ENCODE measurements at regions not wholly inside any gene's neighbourhood (a gene's known extent, or its start where the extent isn't known, plus 50 kb on each side); places are given as distances from the start of the nearest gene placed in this dataset.
"Not testable (repeated sequence)": the region's sequence is repeated elsewhere in the genome, so short reads cannot be mapped to it uniquely, and the experiment has no call there.

DNA sequence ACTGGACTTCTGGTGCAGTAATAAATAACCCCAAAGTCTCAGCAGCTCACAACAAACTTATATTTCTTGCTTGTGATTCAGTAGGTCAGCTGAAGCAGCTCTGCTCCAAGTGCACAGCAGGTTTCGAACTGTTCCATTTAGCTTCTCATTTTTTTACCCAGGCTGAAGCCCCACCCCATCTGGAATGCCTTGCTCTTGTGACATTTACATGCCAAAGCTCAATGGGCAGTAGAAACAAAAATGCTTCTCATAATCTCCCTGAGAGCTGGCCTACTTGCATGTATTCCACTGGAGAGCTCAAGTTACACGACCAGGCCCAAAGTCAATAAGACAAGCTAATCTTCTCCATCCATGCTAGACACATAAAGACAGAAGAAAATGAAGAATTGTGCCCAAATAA lies 165.2 kb downstream of the HAO1 start:
- H3K4me3 ChIP-seq (ENCODE audit: low read depth, low read length) = no peak overlapping the region
- TF ChIP-seq, protein P1, sequence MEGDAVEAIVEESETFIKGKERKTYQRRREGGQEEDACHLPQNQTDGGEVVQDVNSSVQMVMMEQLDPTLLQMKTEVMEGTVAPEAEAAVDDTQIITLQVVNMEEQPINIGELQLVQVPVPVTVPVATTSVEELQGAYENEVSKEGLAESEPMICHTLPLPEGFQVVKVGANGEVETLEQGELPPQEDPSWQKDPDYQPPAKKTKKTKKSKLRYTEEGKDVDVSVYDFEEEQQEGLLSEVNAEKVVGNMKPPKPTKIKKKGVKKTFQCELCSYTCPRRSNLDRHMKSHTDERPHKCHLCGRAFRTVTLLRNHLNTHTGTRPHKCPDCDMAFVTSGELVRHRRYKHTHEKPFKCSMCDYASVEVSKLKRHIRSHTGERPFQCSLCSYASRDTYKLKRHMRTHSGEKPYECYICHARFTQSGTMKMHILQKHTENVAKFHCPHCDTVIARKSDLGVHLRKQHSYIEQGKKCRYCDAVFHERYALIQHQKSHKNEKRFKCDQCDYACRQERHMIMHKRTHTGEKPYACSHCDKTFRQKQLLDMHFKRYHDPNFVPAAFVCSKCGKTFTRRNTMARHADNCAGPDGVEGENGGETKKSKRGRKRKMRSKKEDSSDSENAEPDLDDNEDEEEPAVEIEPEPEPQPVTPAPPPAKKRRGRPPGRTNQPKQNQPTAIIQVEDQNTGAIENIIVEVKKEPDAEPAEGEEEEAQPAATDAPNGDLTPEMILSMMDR (IDR thresholded peaks at IDR 0.05; ENCODE audit: insufficient read depth, low read depth, low read length) = no peak
- peak; percentile 37 for DNase-seq (ENCODE audit: low read depth)

DNA sequence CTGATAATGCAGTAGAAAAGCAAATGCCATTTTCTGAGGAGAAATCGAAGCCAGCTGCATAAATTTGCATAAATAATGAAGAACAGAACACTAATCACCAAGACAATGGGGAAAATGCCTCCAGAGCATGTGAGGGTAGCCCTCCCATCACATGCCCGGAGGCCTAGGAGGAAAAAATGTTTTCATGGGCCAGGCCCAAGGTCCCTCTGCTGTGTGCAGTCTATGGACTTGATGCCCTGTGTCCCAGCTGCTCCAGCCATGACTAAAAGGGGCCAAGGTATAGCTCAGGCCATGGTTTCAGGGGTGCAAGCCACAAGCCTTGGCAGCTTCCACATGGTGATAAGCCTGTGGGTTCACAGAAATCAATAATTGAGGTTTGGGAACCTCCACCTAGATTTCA lies 164.1 kb downstream of the HAO1 start:
- TF ChIP-seq, protein P1 (IDR thresholded peaks at IDR 0.05; ENCODE audit: insufficient read depth, low read depth, low read length) = no peak
- DNase-seq (ENCODE audit: low read depth) = no peak
- no peak overlapping the region for H3K4me3 ChIP-seq (ENCODE audit: low read depth, low read length)

DNA sequence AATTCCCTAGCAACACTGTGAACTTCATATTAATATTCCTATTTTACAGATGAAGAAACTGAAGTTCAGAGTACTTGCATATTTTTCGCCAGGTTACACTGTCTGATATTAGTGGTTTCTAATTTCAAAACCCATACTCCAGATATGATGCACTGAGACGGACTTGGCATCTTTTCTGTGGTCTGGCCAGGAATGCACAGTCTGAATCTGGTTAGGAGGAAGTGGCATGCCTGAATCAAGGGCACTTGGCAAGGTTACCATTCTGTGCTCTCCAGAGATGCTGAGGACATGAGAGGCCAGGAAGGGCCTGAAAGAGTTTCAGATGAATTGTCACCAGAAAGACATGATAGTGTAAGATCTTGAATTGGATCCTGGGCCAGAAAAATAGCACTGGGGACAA lies 150.1 kb downstream of the HAO1 start:
- TF ChIP-seq, protein P1 (IDR thresholded peaks at IDR 0.05; ENCODE audit: insufficient read depth, low read depth, low read length) = no peak
- no peak for DNase-seq (ENCODE audit: low read depth)
- H3K4me3 ChIP-seq (ENCODE audit: low read depth, low read length) = no peak overlapping the region

DNA sequence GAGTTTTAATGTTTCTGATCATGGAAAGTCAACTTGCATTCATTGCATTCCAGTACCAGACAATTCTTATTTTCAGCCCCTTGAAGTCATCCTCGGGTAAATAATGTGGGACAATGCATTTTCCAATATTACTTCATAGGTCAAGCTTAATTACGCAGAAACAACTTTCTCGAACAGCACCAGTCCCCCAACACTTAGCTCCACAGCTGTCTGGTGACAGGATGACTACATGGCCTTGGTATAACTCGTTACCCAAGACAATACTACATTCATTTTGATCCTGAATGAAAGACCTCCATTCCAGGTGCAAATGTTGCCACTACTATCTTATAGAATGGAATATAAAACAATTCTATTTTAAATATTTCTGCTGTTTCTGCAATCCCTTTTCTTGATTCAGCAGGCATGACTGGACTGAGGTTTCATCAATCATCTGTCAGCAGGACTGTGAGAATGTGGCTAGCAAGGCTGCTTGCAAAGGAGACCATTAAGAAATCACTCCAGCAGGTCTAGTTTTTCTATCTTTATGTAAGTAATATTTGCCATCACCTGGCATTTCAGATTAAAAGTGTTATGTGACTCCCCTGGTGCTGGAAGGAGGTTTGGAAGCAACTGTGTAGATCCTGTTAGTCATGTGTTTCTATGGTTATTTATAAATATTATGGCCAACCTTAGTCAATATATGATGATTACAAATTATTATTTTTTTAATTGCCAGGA lies 147.9 kb downstream of the HAO1 start:
- TF ChIP-seq, protein P1 (IDR thresholded peaks at IDR 0.05; ENCODE audit: insufficient read depth, low read depth, low read length) = no peak
- DNase-seq (ENCODE audit: low read depth) = no peak
- H3K4me3 ChIP-seq (ENCODE audit: low read depth, low read length) = no peak overlapping the region

DNA sequence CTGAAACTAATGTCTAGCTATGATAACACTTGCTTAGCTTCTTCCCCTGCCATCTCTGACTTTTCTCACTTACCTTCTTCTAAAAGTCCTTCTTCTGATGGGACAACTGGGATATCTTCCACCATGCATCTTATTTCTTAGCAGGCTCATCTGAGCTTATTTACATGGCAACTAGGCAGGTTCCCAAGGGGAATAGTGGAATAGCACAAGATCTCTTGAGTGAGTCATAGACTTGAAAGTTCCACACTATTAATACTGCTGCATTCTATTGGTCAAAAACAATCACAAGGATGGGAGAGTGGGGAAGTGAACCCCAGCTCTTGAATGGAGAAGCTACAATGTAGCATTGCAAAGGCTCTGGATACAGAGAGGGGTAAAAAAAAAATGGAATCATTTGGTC lies 142.1 kb downstream of the HAO1 start:
- no peak overlapping the region for H3K4me3 ChIP-seq (ENCODE audit: low read depth, low read length)
- TF ChIP-seq, protein P1 (IDR thresholded peaks at IDR 0.05; ENCODE audit: insufficient read depth, low read depth, low read length) = no peak
- DNase-seq (ENCODE audit: low read depth) = no peak

DNA sequence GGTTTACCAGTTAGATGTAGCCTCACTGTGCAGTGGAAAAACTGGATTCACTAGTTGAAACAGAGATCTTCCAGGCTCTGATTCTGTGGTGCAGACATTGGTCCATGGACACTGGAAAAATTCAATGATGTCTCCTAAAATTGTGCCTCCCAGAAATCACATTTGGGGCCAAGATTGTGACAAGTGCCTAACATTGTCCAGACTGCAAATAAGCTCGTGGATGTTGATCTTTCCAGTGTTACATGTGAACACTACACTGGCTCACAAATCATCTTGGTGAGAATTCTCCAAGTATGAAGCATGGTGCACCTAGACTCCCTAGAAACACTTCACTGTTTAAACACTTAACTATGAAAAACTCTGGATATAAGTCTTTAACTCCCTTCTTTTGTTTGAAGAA lies 140.4 kb downstream of the HAO1 start:
- peak; percentile 8 for DNase-seq (ENCODE audit: low read depth)
- TF ChIP-seq, protein P1 (IDR thresholded peaks at IDR 0.05; ENCODE audit: insufficient read depth, low read depth, low read length) = no peak
- H3K4me3 ChIP-seq (ENCODE audit: low read depth, low read length) = no peak overlapping the region

DNA sequence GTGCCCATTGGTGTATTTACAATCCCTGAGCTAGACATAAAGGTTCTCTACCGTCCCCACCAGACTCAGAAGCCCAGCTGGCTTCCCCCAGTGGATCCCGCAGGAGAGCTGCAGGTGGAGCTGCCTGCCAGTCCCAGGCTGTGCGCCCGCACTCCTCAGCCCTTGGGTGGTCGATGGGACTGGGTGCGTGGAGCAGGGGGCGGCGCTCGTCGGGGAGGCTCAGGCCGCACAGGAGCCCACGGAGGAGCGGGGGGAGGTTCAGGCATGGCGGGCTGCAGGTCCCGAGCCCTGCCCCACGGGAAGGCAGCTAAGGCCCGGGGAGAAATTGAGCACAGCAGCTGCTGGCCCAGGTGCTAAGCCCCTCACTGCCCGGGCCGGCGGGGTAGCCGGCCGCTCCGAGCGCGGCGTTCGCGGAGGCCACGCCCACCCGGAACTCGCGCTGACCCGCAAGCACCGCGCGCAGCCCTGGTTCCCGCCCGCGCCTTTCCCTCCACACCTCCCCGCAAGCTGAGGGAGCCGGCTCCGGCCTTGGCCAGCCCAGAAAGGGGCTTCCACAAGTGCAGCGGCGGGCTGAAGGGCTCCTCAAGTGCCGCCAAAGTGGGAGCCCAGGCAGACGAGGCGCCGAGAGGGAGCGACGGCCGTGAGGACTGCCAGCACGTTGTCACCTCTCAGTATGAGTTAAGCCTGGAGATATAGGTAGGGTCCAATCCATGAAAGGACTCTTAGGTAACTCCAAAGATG lies 136.7 kb downstream of the HAO1 start:
- peak overlapping the region; percentile 52 for H3K4me3 ChIP-seq (ENCODE audit: low read depth, low read length)
- DNase-seq (ENCODE audit: low read depth) = not testable (repeated sequence)
